T1000 (cell line): ENCODE measurements at regions not wholly inside any gene's neighbourhood (a gene's known extent, or its start where the extent isn't known, plus 50 kb on each side); places are given as distances from the start of the nearest gene placed in this dataset.
"Not testable (repeated sequence)": the region's sequence is repeated elsewhere in the genome, so short reads cannot be mapped to it uniquely, and the experiment has no call there.

Source experiments
- DNase-seq: peaks from one replicate; lab custom pipeline; 2025; ENCODE audit warnings: mixed read lengths; lab: John Stamatoyannopoulos, UW

DNA sequence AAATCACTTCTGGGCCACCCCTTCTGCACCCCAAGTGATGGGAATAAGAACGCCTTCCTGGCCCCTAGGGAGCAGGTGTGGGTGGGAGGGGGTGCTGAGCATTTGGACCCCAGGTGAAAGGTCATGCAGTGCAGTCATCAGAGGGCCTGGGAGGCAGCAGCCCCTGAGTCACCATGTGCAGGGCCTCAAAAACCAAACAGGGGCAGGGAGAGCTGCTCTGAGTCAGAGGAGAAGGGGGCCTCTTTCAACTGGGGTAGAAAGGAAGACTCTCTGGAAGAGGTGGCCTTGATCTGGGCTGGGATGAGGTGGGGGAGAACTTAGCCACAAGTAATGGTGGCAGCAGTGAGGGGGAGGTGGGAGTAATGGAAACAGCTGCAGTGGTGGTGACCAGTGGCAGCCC, 164.3 kb downstream of the BUB3 start:
- no peak for DNase-seq

- DNase-seq, result no peak
Observed at GRCh38 chr10:123320091-123320490, 165.9 kb downstream of the BUB3 start.

DNA sequence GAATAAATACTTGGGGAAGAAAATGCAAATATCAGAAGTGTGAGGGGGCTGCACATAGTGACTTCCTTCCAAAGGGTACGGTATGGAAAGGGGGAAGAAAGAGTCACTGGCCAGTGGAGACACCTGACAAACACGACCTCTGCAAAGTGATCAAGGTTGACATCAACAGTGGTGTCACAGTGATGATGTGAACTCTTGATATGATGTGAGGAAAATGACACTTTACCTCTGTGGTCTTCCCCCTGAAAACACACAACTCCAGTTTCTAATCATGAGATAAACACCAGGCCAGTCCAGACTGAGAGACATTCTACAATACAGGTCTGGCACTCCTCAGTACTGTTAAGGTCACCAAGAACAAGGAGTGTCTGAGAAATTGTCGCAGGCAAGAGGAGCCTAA, 169.7 kb downstream of the BUB3 start:
- DNase-seq, result no peak

GRCh38 chr10:123325663-123326190, 171.5 kb downstream of the BUB3 start:
- no peak for DNase-seq

DNA sequence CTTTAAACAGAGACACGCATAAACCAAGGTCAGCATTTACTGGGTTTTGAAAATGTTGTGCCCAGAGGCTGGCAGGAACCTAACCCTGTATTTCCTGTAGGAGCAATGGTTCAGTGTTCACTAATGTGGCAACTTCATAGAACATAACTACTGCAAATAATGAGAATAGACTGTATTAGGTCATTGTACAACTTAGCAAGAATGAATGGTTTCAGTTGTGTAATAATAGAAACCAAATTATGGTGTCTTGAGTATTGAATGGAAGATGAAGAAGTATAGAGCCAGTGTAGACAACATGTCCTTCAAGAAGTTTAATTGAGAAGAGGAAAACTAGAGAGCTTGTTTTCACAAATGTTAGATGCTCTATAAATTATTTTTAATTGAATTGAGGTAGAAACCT, 172.5 kb downstream of the BUB3 start:
- DNase-seq, result no peak

DNA sequence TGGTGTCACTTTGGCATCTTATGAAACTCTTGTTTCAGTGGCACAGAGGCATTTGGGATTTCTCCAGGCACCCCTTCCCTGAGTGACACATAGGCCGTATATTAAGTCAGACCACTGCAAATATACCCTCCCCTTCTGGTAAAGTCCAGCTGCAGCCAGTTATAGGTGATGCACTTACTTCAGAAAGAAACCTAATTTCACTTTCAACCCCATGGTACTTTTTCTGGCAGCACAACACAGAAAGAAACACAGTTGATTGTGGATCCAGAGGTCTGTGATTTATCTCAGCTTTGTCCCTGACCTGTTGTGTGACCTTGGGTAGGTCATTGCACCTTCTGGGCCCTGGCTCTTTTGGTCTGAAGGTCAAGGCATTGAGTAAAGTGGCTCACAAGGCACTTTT, 173.2 kb downstream of the BUB3 start:
- DNase-seq, result no peak

DNA sequence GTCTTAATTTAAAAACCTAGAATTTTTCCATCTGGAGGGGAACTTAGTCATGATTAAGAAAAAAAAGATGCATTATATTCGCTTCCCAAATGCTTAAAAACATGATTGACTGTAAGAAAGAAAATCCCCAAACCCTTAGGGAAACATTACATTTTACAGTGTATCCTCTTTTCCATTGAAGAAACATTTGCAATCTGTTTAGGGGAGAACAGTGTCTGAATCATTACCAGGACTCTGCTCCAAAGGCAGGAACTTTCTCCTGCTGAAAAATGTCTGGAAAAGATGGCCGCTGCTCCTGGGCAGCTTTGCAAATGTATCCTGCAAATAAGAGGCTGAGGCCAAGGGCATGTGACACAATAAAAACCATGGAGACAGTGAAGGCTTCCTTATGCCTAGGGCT, 173.7 kb downstream of the BUB3 start:
- no peak for DNase-seq

DNA sequence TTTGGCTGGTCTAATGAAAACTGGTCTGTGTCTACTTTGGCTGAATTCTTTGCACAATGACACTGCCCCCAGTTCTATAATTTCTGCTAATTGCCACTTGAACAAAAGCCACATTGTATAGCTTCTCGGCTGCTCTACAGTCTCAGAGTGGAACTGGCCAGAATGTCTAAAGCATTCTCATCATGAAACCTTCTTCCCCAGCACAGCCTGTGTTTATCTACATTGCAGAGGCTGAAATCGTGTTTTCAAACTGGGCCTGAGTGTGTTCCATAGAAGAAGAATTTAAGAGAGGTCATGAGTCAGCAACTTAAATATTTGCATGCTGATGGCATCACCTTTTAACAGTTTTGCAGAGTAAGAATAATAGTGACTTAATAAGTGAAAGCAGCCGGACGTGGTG, 177.2 kb downstream of the BUB3 start:
- DNase-seq, result no peak

GRCh38 chr10:123346581-123346980, 192.4 kb downstream of the BUB3 start:
- DNase-seq, result no peak

- no peak for DNase-seq
Observed at GRCh38 chr10:123348691-123349572, 194.7 kb downstream of the BUB3 start.

DNA sequence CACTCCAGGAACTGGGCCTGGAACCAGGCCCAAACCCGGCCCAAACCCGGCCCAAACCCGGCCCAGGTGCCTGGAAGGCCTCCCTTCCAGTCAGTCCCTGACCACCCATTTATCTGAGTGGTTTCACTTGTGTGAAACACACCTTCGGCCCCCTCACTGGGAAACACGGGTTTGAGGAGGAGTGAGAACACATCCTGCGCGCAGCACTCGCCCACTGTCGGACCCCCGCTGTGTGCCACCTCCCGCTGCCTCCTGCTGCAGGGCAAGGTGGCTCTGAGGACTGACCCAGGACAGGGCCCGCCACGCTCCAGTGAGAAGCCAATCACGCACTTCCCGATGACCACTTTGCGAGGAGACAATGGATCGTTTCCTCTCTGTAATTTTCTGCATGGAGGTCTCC, 197.5 kb downstream of the BUB3 start:
- no peak for DNase-seq

GRCh38 chr10:123354521-123354920, 200.3 kb downstream of the BUB3 start:
- DNase-seq, result no peak

GRCh38 chr10:123355748-123356481, 201.7 kb downstream of the BUB3 start:
- DNase-seq, result no peak

DNA sequence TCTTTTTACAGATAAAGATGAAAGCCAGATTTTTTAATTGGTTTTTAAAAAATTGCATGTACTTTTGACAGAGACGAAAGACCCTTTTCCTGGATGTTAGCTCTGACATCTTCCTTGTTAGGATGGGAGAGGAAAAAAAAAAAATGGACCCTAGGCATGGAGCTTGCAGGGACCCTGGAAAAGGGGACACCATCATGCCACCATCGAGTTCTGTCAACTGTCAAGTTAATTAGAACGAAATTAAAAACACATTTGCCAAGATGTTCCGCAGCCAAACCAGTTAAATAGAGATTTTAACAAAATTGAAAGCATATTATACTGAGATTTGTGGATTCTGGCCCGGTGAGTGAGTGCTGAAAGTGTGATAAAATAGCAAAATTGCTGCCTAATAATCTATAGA, 202.6 kb downstream of the BUB3 start:
- DNase-seq, result no peak

GRCh38 chr10:123357421-123357930, 203.3 kb downstream of the BUB3 start:
- no peak for DNase-seq

DNA sequence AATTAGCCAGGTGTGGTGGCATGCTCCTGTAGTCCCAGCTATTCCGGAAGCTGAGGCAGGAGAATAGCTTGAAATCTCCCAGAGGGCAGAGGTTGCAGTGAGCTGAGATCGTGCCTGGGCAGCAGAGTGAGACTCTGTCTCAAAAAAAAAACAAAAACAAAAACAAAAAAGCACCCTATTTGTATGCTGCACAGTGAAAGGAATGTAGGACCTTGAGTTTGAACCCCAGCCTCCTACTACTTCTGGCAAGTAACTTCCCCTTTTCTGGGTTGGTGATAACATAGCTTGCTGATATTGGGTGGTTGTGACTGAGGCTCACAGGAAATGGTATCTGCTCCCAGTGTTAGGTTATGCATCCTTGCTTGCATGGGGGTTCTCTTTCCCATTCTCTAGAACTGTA, 205.3 kb downstream of the BUB3 start:
- no peak for DNase-seq

GRCh38 chr10:123361832-123362231, 207.6 kb downstream of the BUB3 start:
- no peak for DNase-seq

DNA sequence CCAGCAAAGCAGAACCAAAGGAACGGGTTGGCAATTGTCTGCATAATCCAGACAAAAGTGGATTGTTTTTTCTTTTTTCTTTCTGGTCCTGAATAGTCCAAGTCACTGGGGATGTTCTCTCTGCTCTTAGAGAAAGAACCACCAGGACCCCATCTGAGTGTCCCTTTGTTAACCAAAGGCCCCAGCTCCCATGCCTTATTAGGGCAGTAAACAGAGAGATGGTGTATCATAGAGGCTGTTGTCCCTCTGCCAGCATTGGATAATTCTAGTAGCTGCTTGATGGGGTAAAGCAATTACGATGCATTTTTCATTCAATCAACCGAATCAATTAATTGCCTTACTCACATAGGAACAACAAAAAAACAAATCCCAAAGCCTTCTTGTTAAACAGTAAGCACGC, 213.0 kb downstream of the BUB3 start:
- DNase-seq, result no peak

DNA sequence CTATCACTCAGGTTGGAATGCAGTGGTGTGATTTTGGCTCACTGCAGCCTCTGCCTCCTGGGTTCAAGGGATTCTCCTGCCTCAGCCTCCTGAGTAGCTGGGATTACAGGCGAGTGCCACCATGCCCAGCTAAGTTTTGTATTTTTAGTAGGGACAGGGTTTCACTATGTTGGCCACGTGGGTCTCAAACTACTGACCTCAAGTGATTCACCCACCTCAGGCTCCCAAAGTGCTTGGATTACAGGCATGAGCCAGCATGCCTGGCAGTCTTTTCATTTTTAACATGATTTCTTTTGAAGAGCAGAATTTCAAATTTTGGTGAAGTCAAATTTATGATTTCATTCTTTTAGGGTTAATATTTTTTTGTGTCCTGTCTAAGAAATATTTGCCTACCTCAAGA, 217.4 kb downstream of the BUB3 start:
- DNase-seq, result not testable (repeated sequence)

GRCh38 chr10:123373591-123373990, 219.4 kb downstream of the BUB3 start:
- DNase-seq, result no peak

- no peak for DNase-seq
Observed at GRCh38 chr10:123375097-123375496, 220.9 kb downstream of the BUB3 start.

DNA sequence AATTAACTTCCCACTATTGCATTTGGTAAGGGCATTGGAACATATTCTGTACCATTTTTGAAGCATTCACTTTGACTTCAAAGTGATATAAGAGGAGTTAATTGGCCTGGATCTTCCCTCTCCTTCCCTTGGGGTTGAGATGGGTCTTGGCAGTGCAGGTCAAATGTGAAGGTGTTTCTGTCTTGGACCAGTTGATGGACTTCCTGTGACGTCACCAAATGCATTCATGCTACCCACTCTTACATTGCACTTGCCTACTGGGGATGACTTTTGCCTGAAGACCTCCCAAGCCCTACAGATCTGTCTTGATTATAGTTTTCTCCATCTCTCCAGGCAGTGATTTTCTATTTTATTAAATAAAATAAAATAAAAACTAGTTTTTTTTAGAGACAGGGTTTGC, 221.5 kb downstream of the BUB3 start:
- DNase-seq, result no peak

DNA sequence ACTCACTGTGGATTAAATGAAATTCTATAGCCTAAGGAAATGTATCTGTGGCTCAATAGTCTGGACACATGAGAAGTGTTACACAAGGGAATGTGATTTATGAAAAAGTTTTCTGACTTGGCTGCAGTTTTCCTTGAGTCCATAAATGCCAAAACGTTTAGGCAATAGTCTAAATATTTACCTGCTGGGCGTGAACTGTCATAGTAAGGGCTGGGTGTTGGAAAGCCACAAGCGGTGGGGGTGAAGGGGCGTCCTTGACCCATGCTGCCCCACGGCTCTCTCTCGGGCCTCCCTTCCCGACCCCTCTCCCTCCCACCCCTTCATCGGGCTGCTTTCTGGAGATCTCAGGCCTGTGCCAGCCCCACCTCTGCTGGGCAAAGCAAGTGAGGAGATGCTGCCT, 223.7 kb downstream of the BUB3 start:
- DNase-seq, result no peak
